ENCODE measurements at regions not wholly inside any gene's neighbourhood (a gene's known extent, or its start where the extent isn't known, plus 50 kb on each side); places are given as distances from the start of the nearest gene placed in this dataset.

- DNase-seq, result no peak
- Histone ChIP-seq H3K27ac (no peak overlapping the region), H3K36me3 (replicated peaks in 1 of 2) (no peaks in the 10 kb centered on the region), H3K4me3 (no peak overlapping the region), H3K27me3 (no peaks in the 10 kb centered on the region), H3K9me3 (replicated peaks in 1 of 3) (no peaks in the 10 kb centered on the region), H3K4me1 (replicated peaks in 1 of 2) (no peaks in the 10 kb centered on the region)
- 88 to 93% (median 90%) methylated on average over 17 to 20 of the region's 20 CpGs for WGBS, 4 donors
- TF ChIP-seq POLR2A (IDR thresholded peaks at IDR 0.05) (no peak), CTCF (IDR thresholded peaks at IDR 0.05) (no peak)
- intact Hi-C loops (cut with DNase I), result no loop called here
Measured at GRCh38 chr17:36858119-36859002, 78.9 kb upstream of the LHX1 start.

- Histone ChIP-seq H3K36me3 (replicated peaks in 1 of 2) (no peaks in the 10 kb centered on the region), H3K27ac (no peak overlapping the region), H3K9me3 (replicated peaks in 1 of 3) (no peaks in the 10 kb centered on the region), H3K27me3 (no peaks in the 10 kb centered on the region), H3K4me1 (replicated peaks in 1 of 2) (no peaks in the 10 kb centered on the region), H3K4me3 (no peak overlapping the region)
- no peak for TF ChIP-seq POLR2A (IDR thresholded peaks at IDR 0.05)
- TF ChIP-seq CTCF (IDR thresholded peaks at IDR 0.05), result no peak
- intact Hi-C loops (cut with DNase I), result no loop called here
- 83 to 93% (median 86%) methylated on average over 5 to 10 of the region's 10 CpGs for WGBS, 4 donors
- no peak for DNase-seq
Measured at GRCh38 chr17:36859003-36859300, 78.3 kb upstream of the LHX1 start.

GRCh38 chr17:36859706-36860105, 77.6 kb upstream of the LHX1 start:
- intact Hi-C loops (cut with DNase I), result no loop called here
- DNase-seq, result no peak
- Histone ChIP-seq H3K36me3 (replicated peaks in 1 of 2) (no peaks in the 10 kb centered on the region), H3K27ac (no peak overlapping the region), H3K27me3 (no peaks in the 10 kb centered on the region), H3K9me3 (replicated peaks in 1 of 3) (no peaks in the 10 kb centered on the region), H3K4me1 (replicated peaks in 1 of 2) (no peaks in the 10 kb centered on the region), H3K4me3 (no peak overlapping the region)
- WGBS, 4 donors, result 75 to 84% (median 80%) methylated on average over 8 to 11 of the region's 11 CpGs
- no peak for TF ChIP-seq CTCF (IDR thresholded peaks at IDR 0.05)
- TF ChIP-seq POLR2A (IDR thresholded peaks at IDR 0.05), result no peak

- 74 to 84% (median 81%) methylated on average over 4 to 6 of the region's 6 CpGs for WGBS, 4 donors
- H3K27ac ChIP-seq, result no peak overlapping the region
- H3K9me3 ChIP-seq (replicated peaks in 1 of 3), result no peaks in the 10 kb centered on the region
- H3K4me1 ChIP-seq (replicated peaks in 1 of 2), result no peaks in the 10 kb centered on the region
- no peaks in the 10 kb centered on the region for H3K27me3 ChIP-seq
- no peak for TF ChIP-seq POLR2A (IDR thresholded peaks at IDR 0.05)
- no peak for TF ChIP-seq CTCF (IDR thresholded peaks at IDR 0.05)
- intact Hi-C loops (cut with DNase I), result no loop called here
- DNase-seq, result no peak
- H3K36me3 ChIP-seq (replicated peaks in 1 of 2), result no peaks in the 10 kb centered on the region
- H3K4me3 ChIP-seq, result no peak overlapping the region
Measured at GRCh38 chr17:36861531-36861930, 75.7 kb upstream of the LHX1 start.

Measured in adrenal gland (tissue), 9 donors.